SK-N-SH treated with all-trans-retinoic acid at 6 μM for 48 hours (cell line): ENCODE measurements at regions not wholly inside any gene's neighbourhood (a gene's known extent, or its start where the extent isn't known, plus 50 kb on each side); places are given as distances from the start of the nearest gene placed in this dataset.

ENCODE experiments used
- BACH2 ChIP-seq: fragments of 250-450 bp; sonication (Bioruptor Pico); IDR thresholded peaks from 2 replicates; pipeline ENCODE4 v1.9.0; 2021; ENCODE audit warnings: mild to moderate bottlenecking, borderline replicate concordance
- CREB5 ChIP-seq: fragments of 250-450 bp; sonication (Bioruptor Pico); IDR thresholded peaks from 2 replicates; pipeline ENCODE4 v1.5.1; 2020; ENCODE audit warnings: low read depth, mild to moderate bottlenecking, moderate library complexity
- CSRNP3 ChIP-seq: fragments of 250-450 bp; sonication (Bioruptor Pico); IDR thresholded peaks from 2 replicates; pipeline ENCODE4 v1.5.1; 2021; ENCODE audit warnings: mild to moderate bottlenecking, moderate library complexity
- OSR1 ChIP-seq: fragments of 250-450 bp; sonication (Bioruptor Pico); IDR thresholded peaks from 2 replicates; pipeline ENCODE4 v1.8.0; 2022; ENCODE audit warnings: moderate library complexity, mild to moderate bottlenecking, inconsistent platforms
- PATZ1 ChIP-seq: fragments of 250-450 bp; sonication (Bioruptor Pico); IDR thresholded peaks from 2 replicates; pipeline ENCODE4 v1.8.0; 2020; ENCODE audit warnings: mild to moderate bottlenecking, moderate library complexity, borderline replicate concordance
- PPARA ChIP-seq: fragments of 250-450 bp; sonication (Bioruptor Pico); IDR thresholded peaks from 2 replicates; pipeline ENCODE4 v1.5.0; 2020; ENCODE audit warnings: mild to moderate bottlenecking, borderline replicate concordance
- RARB ChIP-seq: fragments of 250-450 bp; sonication (Bioruptor Pico); IDR thresholded peaks from 2 replicates; pipeline ENCODE4 v1.8.0; 2021; ENCODE audit warnings: mild to moderate bottlenecking, moderate library complexity
- TCF4 ChIP-seq: fragments of 250-450 bp; sonication (Bioruptor Pico); IDR thresholded peaks from 2 replicates; pipeline ENCODE4 v1.8.0; 2021; ENCODE audit warnings: mild to moderate bottlenecking, moderate library complexity, borderline replicate concordance
- ZFP3 ChIP-seq: fragments of 250-450 bp; sonication (Bioruptor Pico); IDR thresholded peaks from 2 replicates; pipeline ENCODE4 v1.5.0; 2020; ENCODE audit warnings: mild to moderate bottlenecking, moderate library complexity
- ZNF8 ChIP-seq: fragments of 450-650 bp; formaldehyde crosslinking; IDR thresholded peaks from 2 replicates; pipeline ENCODE4 v1.5.0; 2020; ENCODE audit warnings: mild to moderate bottlenecking, moderate library complexity

GRCh38 chr12:14148489-14149270, 167.3 kb upstream of the GRIN2B start:
- TF ChIP-seq ZFP3, result no peak
- TF ChIP-seq RARB (CRISPR knock-in tag), result no peak
- TF ChIP-seq PATZ1 (CRISPR knock-in tag), result no peak
- no peak for TF ChIP-seq TCF4 (CRISPR knock-in tag)
- no peak for TF ChIP-seq BACH2 (CRISPR knock-in tag)
- no peak for TF ChIP-seq CREB5 (CRISPR knock-in tag)
- TF ChIP-seq CSRNP3 (CRISPR knock-in tag), result no peak
- no peak for TF ChIP-seq ZNF8 (CRISPR knock-in tag)
- no peak for TF ChIP-seq OSR1 (CRISPR knock-in tag)
- no peak for TF ChIP-seq PPARA (CRISPR knock-in tag)
